ENCODE measurements at regions not wholly inside any gene's neighbourhood (a gene's known extent, or its start where the extent isn't known, plus 50 kb on each side); places are given as distances from the start of the nearest gene placed in this dataset.

DNA sequence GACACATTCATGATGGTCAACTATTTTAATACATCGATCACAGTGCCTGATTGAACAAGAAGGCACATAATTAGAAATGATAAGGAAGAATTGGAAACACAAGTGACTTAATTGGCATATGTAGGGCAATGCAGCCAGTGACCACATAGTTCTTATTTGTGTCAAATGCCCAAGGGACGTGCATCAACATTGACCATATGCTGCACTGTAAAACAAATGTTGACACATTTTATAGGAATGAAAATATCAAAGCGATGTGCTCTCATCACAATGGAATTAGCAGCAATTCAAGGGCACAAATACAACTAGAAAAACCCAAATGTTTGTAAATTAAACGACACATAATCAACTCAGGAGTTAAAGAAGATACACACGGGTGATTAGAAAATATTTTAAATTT, 948.3 kb upstream of the PRKX start:
- TF ChIP-seq EZH2phosphoT487 (IDR thresholded peaks at IDR 0.05; ENCODE audit: borderline replicate concordance, low read length) (no peak), EZH2 (IDR thresholded peaks at IDR 0.05; ENCODE audit: low read length, unreplicated experiment) (no peak)
- TF ChIP-seq, protein P1, sequence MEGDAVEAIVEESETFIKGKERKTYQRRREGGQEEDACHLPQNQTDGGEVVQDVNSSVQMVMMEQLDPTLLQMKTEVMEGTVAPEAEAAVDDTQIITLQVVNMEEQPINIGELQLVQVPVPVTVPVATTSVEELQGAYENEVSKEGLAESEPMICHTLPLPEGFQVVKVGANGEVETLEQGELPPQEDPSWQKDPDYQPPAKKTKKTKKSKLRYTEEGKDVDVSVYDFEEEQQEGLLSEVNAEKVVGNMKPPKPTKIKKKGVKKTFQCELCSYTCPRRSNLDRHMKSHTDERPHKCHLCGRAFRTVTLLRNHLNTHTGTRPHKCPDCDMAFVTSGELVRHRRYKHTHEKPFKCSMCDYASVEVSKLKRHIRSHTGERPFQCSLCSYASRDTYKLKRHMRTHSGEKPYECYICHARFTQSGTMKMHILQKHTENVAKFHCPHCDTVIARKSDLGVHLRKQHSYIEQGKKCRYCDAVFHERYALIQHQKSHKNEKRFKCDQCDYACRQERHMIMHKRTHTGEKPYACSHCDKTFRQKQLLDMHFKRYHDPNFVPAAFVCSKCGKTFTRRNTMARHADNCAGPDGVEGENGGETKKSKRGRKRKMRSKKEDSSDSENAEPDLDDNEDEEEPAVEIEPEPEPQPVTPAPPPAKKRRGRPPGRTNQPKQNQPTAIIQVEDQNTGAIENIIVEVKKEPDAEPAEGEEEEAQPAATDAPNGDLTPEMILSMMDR (conservative IDR thresholded peaks at IDR 0.05; ENCODE audit: low read depth, low read length) = no peak

GRCh38 chrX:4656419-4656818, 943.0 kb upstream of the PRKX start:
- intact Hi-C loops (cut with micrococcal nuclease) = no loop called here
- peak overlapping the region; percentile 67 for H3K4me2 ChIP-seq (ENCODE audit: low read length)
- H3K9ac ChIP-seq (ENCODE audit: low read length) = no peak overlapping the region
- peak; percentile 85 for DNase-seq
- H3K4me1 ChIP-seq (ENCODE audit: insufficient read depth, low read length) = peaks cover 21% of the 10 kb centered on the region
- CTCF ChIA-PET = no interaction called here
- no peaks in the 10 kb centered on the region for H3F3A ChIP-seq (ENCODE audit: low read length, unreplicated experiment)
- H3K79me2 ChIP-seq (ENCODE audit: low read length) = no peaks in the 10 kb centered on the region
- no peaks in the 10 kb centered on the region for H3K27me3 ChIP-seq (ENCODE audit: low read length)
- H4K20me1 ChIP-seq (ENCODE audit: low read length) = no peaks in the 10 kb centered on the region
- POLR2A ChIA-PET (ENCODE audit: unreplicated experiment) = no interaction called here
- no peaks in the 10 kb centered on the region for H3K36me3 ChIP-seq (ENCODE audit: low read depth, low read length)
- H3K4me3 ChIP-seq (ENCODE audit: low read length) = no peak overlapping the region
- H3K27ac ChIP-seq (ENCODE audit: low read length) = peak overlapping the region; percentile 67
- no peaks in the 10 kb centered on the region for H3K9me2 ChIP-seq (replicated peaks; ENCODE audit: low read length)
- H2AFZ ChIP-seq (ENCODE audit: low read length) = no peak overlapping the region
- peak; percentile 42 for ATAC-seq
- TF ChIP-seq EZH2phosphoT487 (IDR thresholded peaks at IDR 0.05; ENCODE audit: borderline replicate concordance, low read length) (no peak), EZH2 (IDR thresholded peaks at IDR 0.05; ENCODE audit: low read length, unreplicated experiment) (no peak)
- TF ChIP-seq, protein P1 (conservative IDR thresholded peaks at IDR 0.05; ENCODE audit: low read depth, low read length) = no peak
- H3K9me3 ChIP-seq (ENCODE audit: low read length) = no peaks in the 10 kb centered on the region
- BruUV-seq (replicated peaks) = no TSS peak

More for the DNA sequence above, 948.3 kb upstream of the PRKX start:
- Histone ChIP-seq H3K4me2 (ENCODE audit: low read length) (peak overlapping the region; percentile 57), H4K20me1 (ENCODE audit: low read length) (no peaks in the 10 kb centered on the region), H3K9me2 (replicated peaks; ENCODE audit: low read length) (no peaks in the 10 kb centered on the region), H3K4me1 (ENCODE audit: insufficient read depth, low read length) (peaks cover 12% of the 10 kb centered on the region), H3K79me2 (ENCODE audit: low read length) (no peaks in the 10 kb centered on the region), H3K4me3 (ENCODE audit: low read length) (no peak overlapping the region), H3K36me3 (ENCODE audit: low read depth, low read length) (no peaks in the 10 kb centered on the region), H3K9me3 (ENCODE audit: low read length) (no peaks in the 10 kb centered on the region), H3K9ac (ENCODE audit: low read length) (no peak overlapping the region), H3K27ac (ENCODE audit: low read length) (0 out of 2 replicates have a peak overlapping the region, but pooled peaks have one; percentile 18), H3F3A (ENCODE audit: low read length, unreplicated experiment) (peaks cover 3% of the 10 kb centered on the region), H2AFZ (ENCODE audit: low read length) (0 out of 2 replicates have a peak overlapping the region, but pooled peaks have one; percentile 12), H3K27me3 (ENCODE audit: low read length) (no peaks in the 10 kb centered on the region)
- BruUV-seq (replicated peaks) = no TSS peak
- DNase-seq (peak; percentile 80), ATAC-seq (peak; percentile 95)
- ChIA-PET CTCF (no interaction called here), POLR2A (ENCODE audit: unreplicated experiment) (no interaction called here)
- intact Hi-C loops (cut with micrococcal nuclease) = loop anchor here (2.0 to 5.0 kb wide), 2 partner anchors 89 to 273 kb away; no protein-coding TSS in a partner anchor

DNA sequence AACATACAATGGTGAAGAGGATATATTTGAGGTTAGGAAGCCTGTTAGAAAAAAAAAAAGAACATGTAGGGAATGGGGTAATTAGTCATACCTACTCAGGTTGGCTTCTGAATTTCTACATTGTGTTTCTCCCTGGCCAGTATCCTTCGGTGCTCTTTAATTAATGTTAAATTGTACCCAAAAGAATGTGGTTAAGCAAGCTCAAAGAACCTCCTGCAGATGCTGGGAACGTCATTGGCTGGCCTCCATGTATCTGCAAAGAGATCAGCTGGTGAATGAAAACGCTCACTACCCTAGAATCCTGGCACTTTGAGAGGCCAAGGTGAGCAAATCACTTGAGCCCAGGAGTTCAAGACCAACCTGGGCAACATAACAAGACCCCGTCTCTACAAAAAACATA, 942.3 kb upstream of the PRKX start:
- Histone ChIP-seq H3K9me3 (ENCODE audit: low read length) (no peaks in the 10 kb centered on the region), H3K4me3 (ENCODE audit: low read length) (no peak overlapping the region), H3K4me1 (ENCODE audit: insufficient read depth, low read length) (peaks cover 19% of the 10 kb centered on the region), H2AFZ (ENCODE audit: low read length) (no peak overlapping the region), H3K79me2 (ENCODE audit: low read length) (no peaks in the 10 kb centered on the region), H3K27me3 (ENCODE audit: low read length) (no peaks in the 10 kb centered on the region), H3K9me2 (replicated peaks; ENCODE audit: low read length) (no peaks in the 10 kb centered on the region), H3K4me2 (ENCODE audit: low read length) (peak overlapping the region; percentile 67), H4K20me1 (ENCODE audit: low read length) (no peaks in the 10 kb centered on the region), H3K27ac (ENCODE audit: low read length) (peak overlapping the region; percentile 67), H3K9ac (ENCODE audit: low read length) (no peak overlapping the region), H3F3A (ENCODE audit: low read length, unreplicated experiment) (no peaks in the 10 kb centered on the region), H3K36me3 (ENCODE audit: low read depth, low read length) (no peaks in the 10 kb centered on the region)
- ChIA-PET POLR2A (ENCODE audit: unreplicated experiment) (interaction anchor here (0.6 kb wide), 1 partner anchor 61 kb away, joined by 4 read pairs; no protein-coding TSS in a partner anchor), CTCF (no interaction called here)
- peak; percentile 56 for ATAC-seq
- TF ChIP-seq EZH2phosphoT487 (IDR thresholded peaks at IDR 0.05; ENCODE audit: borderline replicate concordance, low read length) (no peak), EZH2 (IDR thresholded peaks at IDR 0.05; ENCODE audit: low read length, unreplicated experiment) (no peak)
- TF ChIP-seq, protein P1 (conservative IDR thresholded peaks at IDR 0.05; ENCODE audit: low read depth, low read length) = no peak
- intact Hi-C loops (cut with micrococcal nuclease) = no loop called here
- BruUV-seq (replicated peaks) = no TSS peak
- peak; percentile 80 for DNase-seq
